HG02610 (cell line): ENCODE measurements at regions not wholly inside any gene's neighbourhood (a gene's known extent, or its start where the extent isn't known, plus 50 kb on each side); places are given as distances from the start of the nearest gene placed in this dataset.

Source experiments
- ATAC-seq: cut with Tn5 transposase; IDR thresholded peaks from one replicate; pipeline ENCODE4 v1.9.1; 2021; ENCODE audit warnings: mild to moderate bottlenecking, moderate library complexity; ENCODE audit not compliant: unreplicated experiment

- ATAC-seq: no peak
These were observed 51.3 kb upstream of the CNKSR3 start for GRCh38 chr6:154561750-154562149.

GRCh38 chr6:154565331-154565730 is 54.8 kb upstream of the CNKSR3 start:
- no peak for ATAC-seq

- no peak for ATAC-seq
These were observed 56.4 kb upstream of the CNKSR3 start for GRCh38 chr6:154566866-154567265.

- ATAC-seq: no peak
These were observed 57.3 kb upstream of the CNKSR3 start for GRCh38 chr6:154567695-154568220.

GRCh38 chr6:154569156-154569862 is 58.8 kb upstream of the CNKSR3 start:
- no peak for ATAC-seq

- no peak for ATAC-seq
These were observed 60.0 kb upstream of the CNKSR3 start for GRCh38 chr6:154570505-154570904.

- ATAC-seq: no peak
These were observed 62.1 kb upstream of the CNKSR3 start for GRCh38 chr6:154572556-154572955.

- no peak for ATAC-seq
These were observed 67.6 kb upstream of the CNKSR3 start for GRCh38 chr6:154578004-154578559.

- no peak for ATAC-seq
These were observed 68.6 kb upstream of the CNKSR3 start for GRCh38 chr6:154579046-154579445.

GRCh38 chr6:154579485-154579884 is 69.0 kb upstream of the CNKSR3 start:
- ATAC-seq: no peak

- no peak for ATAC-seq
These were observed 70.1 kb upstream of the CNKSR3 start for GRCh38 chr6:154580397-154581135.

- ATAC-seq: no peak
These were observed 72.2 kb upstream of the CNKSR3 start for GRCh38 chr6:154582696-154583095.

GRCh38 chr6:154583546-154584188 is 73.2 kb upstream of the CNKSR3 start:
- no peak for ATAC-seq

GRCh38 chr6:154590756-154591155 is 80.3 kb upstream of the CNKSR3 start:
- no peak for ATAC-seq

GRCh38 chr6:154591234-154591633 is 80.7 kb upstream of the CNKSR3 start:
- ATAC-seq: no peak

GRCh38 chr6:154592199-154592860 is 81.8 kb upstream of the CNKSR3 start:
- no peak for ATAC-seq

- no peak for ATAC-seq
These were observed 82.6 kb upstream of the CNKSR3 start for GRCh38 chr6:154593122-154593521.

GRCh38 chr6:154594496-154595198 is 84.2 kb upstream of the CNKSR3 start:
- ATAC-seq: no peak

- no peak for ATAC-seq
These were observed 85.1 kb upstream of the CNKSR3 start for GRCh38 chr6:154595538-154595937.

GRCh38 chr6:154596009-154596408 is 85.5 kb upstream of the CNKSR3 start:
- ATAC-seq: no peak
